Muscle layer of duodenum (tissue), 2 donors: ENCODE measurements at regions not wholly inside any gene's neighbourhood (a gene's known extent, or its start where the extent isn't known, plus 50 kb on each side); places are given as distances from the start of the nearest gene placed in this dataset.
"Not testable (repeated sequence)": the region's sequence is repeated elsewhere in the genome, so short reads cannot be mapped to it uniquely, and the experiment has no call there.

Source experiments
- H3K27ac ChIP-seq: one replicate; pipeline ENCODE4 v1.7.0; 2013; ENCODE audit warnings: mild to moderate bottlenecking, low read length
- H3K27me3 ChIP-seq: one replicate; pipeline ENCODE4 v1.7.0; 2013; ENCODE audit warnings: low read depth, mild to moderate bottlenecking, control low read depth, low read length
- H3K36me3 ChIP-seq, 2 donors: one replicate each; pipeline ENCODE4 v1.7.0; 2013; ENCODE audit warnings: low read length in 2 of 2, control low read depth in 1 of 2, mild to moderate bottlenecking in 1 of 2; ENCODE audit not compliant: insufficient read depth in 2 of 2, control insufficient read depth in 1 of 2
- H3K4me1 ChIP-seq, 2 donors: one replicate each; pipeline ENCODE4 v1.7.0; 2013; ENCODE audit warnings: low read length in 2 of 2, mild to moderate bottlenecking in 2 of 2, control low read depth in 1 of 2, moderate library complexity in 1 of 2; ENCODE audit not compliant: insufficient read depth in 2 of 2, control insufficient read depth in 1 of 2
- H3K4me3 ChIP-seq, 2 donors: one replicate each; pipeline ENCODE4 v1.7.0; 2013; ENCODE audit warnings: low read length in 2 of 2, low read depth in 1 of 2, mild to moderate bottlenecking in 1 of 2
- H3K9me3 ChIP-seq, 2 donors: one replicate each; pipeline ENCODE4 v1.7.0; 2013; ENCODE audit warnings: low read length in 2 of 2, control low read depth in 1 of 2, mild to moderate bottlenecking in 1 of 2; ENCODE audit not compliant: control insufficient read depth in 1 of 2
- donor health status: healthy.

- H3K27me3 ChIP-seq: no peaks in the 10 kb centered on the region
- no peaks in the 10 kb centered on the region for H3K36me3 ChIP-seq
- H3K4me1 ChIP-seq: peaks cover 0 to 14% of the 10 kb centered on the region in 2 donors
- H3K4me3 ChIP-seq: no peak overlapping the region
- H3K27ac ChIP-seq: no peak overlapping the region
- no peaks in the 10 kb centered on the region for H3K9me3 ChIP-seq
These were observed 71.6 kb downstream of the TFAP2A start for GRCh38 chr6:10343320-10343719.

- Histone ChIP-seq H3K36me3 (no peaks in the 10 kb centered on the region), H3K27ac (no peak overlapping the region), H3K9me3 (no peaks in the 10 kb centered on the region), H3K4me1 (peaks cover 0 to 14% of the 10 kb centered on the region in 2 donors), H3K4me3 (no peak overlapping the region), H3K27me3 (no peaks in the 10 kb centered on the region)
These were observed 73.3 kb downstream of the TFAP2A start for GRCh38 chr6:10341605-10342004.

DNA sequence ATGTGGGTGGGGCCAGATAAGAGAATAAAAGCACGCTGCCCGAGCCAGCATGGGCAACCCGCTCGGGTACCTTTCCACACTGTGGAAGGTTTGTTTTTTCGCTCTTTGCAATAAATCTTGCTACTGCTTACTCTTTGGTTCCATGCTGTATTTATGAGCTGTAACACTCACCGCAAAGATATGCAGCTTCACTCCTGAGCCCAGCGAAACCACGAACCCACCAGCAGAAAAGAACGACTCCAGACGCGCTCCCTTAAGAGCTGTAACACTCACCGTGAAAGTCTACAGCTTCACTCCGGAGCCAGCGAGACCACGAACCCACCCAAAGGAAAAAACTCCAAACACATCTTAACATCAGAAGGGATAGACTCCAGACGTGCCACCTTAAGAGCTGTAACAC lies 76.7 kb downstream of the TFAP2A start:
- Histone ChIP-seq H3K4me1 (peaks cover 0 to 7% of the 10 kb centered on the region in 2 donors), H3K9me3 (no peaks in the 10 kb centered on the region), H3K27ac (no peak overlapping the region), H3K4me3 (no peak overlapping the region), H3K36me3 (no peaks in the 10 kb centered on the region), H3K27me3 (no peaks in the 10 kb centered on the region)

- not testable (repeated sequence) for H3K27ac ChIP-seq, H3K9me3 ChIP-seq, H3K4me3 ChIP-seq, H3K27me3 ChIP-seq, H3K4me1 ChIP-seq, H3K36me3 ChIP-seq
These were observed 77.5 kb downstream of the TFAP2A start for GRCh38 chr6:10337376-10337775.

DNA sequence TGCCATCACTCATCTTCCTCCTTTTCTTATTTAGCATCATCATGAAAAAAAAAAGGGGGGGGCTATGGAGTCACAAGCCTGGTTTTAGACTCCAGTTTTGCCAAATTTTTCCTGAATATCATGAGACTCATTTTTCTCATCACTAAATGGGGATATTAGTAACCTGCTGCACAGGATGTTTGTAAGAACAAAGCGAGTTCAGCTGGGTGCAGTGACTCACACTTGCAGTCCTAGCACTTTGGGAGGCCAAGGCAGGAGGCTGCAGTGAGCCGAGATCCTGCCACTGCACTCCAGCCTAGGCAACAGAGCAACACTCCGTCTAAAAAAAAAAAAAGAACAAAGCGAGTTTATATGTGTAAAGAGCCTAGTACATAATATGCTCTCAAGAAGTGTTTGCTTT lies 82.8 kb downstream of the TFAP2A start:
- Histone ChIP-seq H3K27me3 (no peaks in the 10 kb centered on the region), H3K27ac (no peak overlapping the region), H3K9me3 (no peaks in the 10 kb centered on the region), H3K4me1 (no peaks in the 10 kb centered on the region), H3K4me3 (no peak overlapping the region), H3K36me3 (no peaks in the 10 kb centered on the region)

GRCh38 chr6:10331334-10331968 lies 83.4 kb downstream of the TFAP2A start:
- Histone ChIP-seq H3K36me3 (no peaks in the 10 kb centered on the region), H3K4me1 (no peaks in the 10 kb centered on the region), H3K27ac (no peak overlapping the region), H3K27me3 (no peaks in the 10 kb centered on the region), H3K9me3 (no peaks in the 10 kb centered on the region), H3K4me3 (no peak overlapping the region)

DNA sequence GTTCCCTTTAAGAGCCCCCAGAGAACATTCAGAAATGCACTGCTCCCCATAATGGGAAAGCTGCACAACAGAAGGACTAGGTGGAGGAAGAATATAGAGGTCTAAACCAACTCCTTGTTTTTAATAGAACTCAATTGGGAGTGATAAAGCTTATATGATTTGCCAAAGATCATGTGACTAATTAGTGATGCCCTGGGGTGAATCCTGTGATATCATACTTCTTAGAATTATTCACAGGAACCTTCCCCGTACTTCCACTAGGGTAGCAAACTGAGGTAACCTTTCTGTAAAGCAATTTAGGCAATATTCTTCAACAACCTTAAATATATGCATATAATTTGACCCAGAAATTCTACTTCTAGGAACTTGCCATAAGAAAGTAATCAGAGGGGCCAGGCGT lies 84.4 kb downstream of the TFAP2A start:
- Histone ChIP-seq H3K27ac (no peak overlapping the region), H3K4me3 (no peak overlapping the region), H3K9me3 (no peaks in the 10 kb centered on the region), H3K4me1 (no peaks in the 10 kb centered on the region), H3K36me3 (no peaks in the 10 kb centered on the region), H3K27me3 (no peaks in the 10 kb centered on the region)

DNA sequence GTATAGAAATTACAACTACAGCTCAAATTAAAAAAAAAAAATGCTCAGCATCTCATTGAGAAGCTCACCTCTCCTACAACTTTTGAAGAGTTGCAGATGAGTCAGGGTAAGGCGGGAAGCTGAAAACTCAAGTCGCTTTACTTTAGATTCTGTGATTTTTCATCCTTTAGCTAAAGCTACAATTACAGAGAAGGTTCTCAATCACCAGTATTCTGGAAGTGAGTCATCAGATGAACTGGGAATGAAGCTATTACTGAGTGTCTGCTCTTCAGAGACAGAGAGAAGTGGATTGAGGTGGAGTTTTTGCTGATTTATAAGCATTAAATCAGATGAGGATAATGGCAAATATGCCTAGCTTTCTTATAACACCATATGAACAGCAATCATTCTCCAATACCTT lies 91.9 kb downstream of the TFAP2A start:
- Histone ChIP-seq H3K27ac (no peak overlapping the region), H3K36me3 (no peaks in the 10 kb centered on the region), H3K4me1 (no peaks in the 10 kb centered on the region), H3K27me3 (no peaks in the 10 kb centered on the region), H3K9me3 (no peaks in the 10 kb centered on the region), H3K4me3 (no peak overlapping the region)

GRCh38 chr6:10320291-10320690 lies 94.6 kb downstream of the TFAP2A start:
- Histone ChIP-seq H3K27ac (no peak overlapping the region), H3K4me3 (no peak overlapping the region), H3K9me3 (no peaks in the 10 kb centered on the region), H3K27me3 (no peaks in the 10 kb centered on the region), H3K4me1 (peaks cover 0 to 9% of the 10 kb centered on the region in 2 donors), H3K36me3 (no peaks in the 10 kb centered on the region)

DNA sequence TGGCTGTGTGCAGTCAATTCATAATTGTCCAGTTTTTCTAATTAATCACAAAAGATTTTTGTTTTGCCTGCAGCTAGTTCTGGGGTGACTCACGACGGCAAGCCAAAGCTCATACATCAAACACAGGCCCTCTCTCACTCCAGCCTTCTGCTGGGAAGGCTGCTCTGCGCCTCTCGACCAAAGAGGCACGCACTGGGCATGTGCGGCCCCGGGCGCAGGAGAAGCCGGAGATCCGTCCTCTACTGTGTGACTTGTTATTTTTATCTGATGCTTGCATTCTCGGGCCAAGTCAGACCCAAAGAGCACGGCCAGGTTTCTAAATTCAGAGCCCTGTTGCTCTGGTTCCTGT lies 98.5 kb downstream of the TFAP2A start:
- Histone ChIP-seq H3K9me3 (no peaks in the 10 kb centered on the region), H3K27ac (peak overlapping the region; percentile 65), H3K27me3 (no peaks in the 10 kb centered on the region), H3K36me3 (no peaks in the 10 kb centered on the region), H3K4me1 (peaks cover 0 to 18% of the 10 kb centered on the region in 2 donors), H3K4me3 (peak overlapping the region in 1 of 2 donors; percentile 36)

DNA sequence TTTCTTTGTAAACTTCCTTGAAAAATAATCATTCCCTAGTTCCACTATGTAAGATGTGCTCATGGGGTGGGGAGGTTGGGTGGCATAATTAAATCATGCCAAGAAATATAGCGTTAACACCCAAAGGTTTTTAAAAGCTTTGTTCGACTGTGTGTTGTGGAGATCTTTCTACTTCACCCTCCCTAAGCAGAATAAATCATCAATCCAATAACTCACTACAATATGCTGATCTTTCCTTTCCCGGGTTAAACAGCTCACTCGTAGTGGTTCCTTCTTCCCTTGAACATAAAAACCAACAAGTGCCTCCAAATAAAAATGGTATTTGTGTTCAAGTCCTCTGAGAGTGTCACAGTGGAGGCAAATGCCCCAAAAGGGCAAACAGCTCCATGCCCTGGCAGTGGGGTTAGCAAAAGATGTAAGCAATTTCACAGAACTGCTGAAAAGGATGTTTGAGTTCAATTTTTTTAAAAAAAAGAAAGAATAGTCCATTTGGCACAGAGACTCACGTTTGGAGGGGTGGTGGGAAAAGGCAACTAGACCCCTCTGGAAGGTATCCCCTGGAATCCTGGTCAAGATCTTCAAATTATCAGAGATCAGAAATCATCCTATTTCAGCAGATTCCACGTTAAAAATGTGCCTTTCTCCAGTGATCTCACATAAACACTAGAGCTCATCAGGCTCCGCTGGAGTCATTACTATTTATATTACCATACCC lies 99.1 kb downstream of the TFAP2A start:
- Histone ChIP-seq H3K27me3 (no peaks in the 10 kb centered on the region), H3K36me3 (no peaks in the 10 kb centered on the region), H3K4me1 (peaks cover 0 to 18% of the 10 kb centered on the region in 2 donors), H3K27ac (peak overlapping the region; percentile 65), H3K4me3 (peak overlapping the region in 1 of 2 donors; percentile 36), H3K9me3 (no peaks in the 10 kb centered on the region)

DNA sequence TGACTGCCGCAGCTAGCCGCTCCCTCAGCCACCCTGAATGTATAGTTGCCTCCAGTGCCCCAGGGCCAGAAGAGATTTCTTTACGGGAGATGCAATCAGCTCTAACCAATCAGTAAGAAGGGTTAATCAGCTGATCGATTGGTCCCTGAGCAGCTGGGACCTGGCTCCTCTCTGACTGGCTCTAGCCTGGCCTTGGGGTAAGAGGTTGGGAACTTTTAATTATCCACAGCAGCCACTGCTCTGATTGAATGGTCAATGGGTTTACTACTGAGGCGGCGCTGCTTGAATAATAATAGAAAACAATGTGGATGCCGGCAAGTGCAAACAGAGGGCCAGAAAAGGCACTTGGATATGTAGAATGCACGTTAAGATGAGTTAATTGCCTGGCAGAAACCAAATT lies 99.8 kb downstream of the TFAP2A start:
- Histone ChIP-seq H3K27ac (no peak overlapping the region), H3K4me3 (no peak overlapping the region), H3K27me3 (no peaks in the 10 kb centered on the region), H3K9me3 (no peaks in the 10 kb centered on the region), H3K36me3 (no peaks in the 10 kb centered on the region), H3K4me1 (peaks cover 0 to 18% of the 10 kb centered on the region in 2 donors)
